ENCODE measurements at regions not wholly inside any gene's neighbourhood (a gene's known extent, or its start where the extent isn't known, plus 50 kb on each side); places are given as distances from the start of the nearest gene placed in this dataset.

DNA sequence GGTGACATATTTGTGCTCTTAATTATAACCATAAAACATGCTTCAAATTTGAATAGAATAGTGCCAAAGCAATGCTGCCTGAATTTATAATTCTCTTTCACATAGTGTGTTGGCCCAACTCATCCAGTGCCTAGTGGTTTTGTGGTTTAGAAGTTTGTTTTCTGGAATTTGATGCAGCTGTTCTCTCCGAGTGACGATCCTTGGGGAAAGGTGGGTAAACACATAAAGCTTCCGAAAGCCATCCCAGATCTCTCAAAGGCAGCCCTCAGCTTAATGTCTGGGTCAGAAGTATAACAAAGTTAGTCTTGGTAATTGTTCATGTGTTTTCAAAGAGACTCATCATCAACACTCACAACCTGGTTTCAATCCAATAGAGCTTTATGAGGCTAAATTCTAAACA, 235.6 kb upstream of the CDH2 start:
- TF ChIP-seq KDM1A (IDR thresholded peaks at IDR 0.05; ENCODE audit: borderline replicate concordance, low read length): no peak
- no peak for TF ChIP-seq CTCF (IDR thresholded peaks at IDR 0.05; ENCODE audit: control extremely low read depth in 1 of 3, insufficient read depth in 1 of 3, low read depth in 1 of 3, low read length in 3 of 3)
- TF ChIP-seq POLR2A (IDR thresholded peaks at IDR 0.05; ENCODE audit: control extremely low read depth in 1 of 2, low read depth in 2 of 2, low read length in 2 of 2): no peak
- no peak for TF ChIP-seq HDAC2 (IDR thresholded peaks at IDR 0.05; ENCODE audit: borderline replicate concordance in 1 of 2, low read depth in 2 of 2, low read length in 2 of 2)
- TF ChIP-seq TAF1 (IDR thresholded peaks at IDR 0.05; ENCODE audit: low read depth, low read length): no peak
- no peak for TF ChIP-seq CBX5 (IDR thresholded peaks at IDR 0.05; ENCODE audit: low read depth, low read length)
- no peak for TF ChIP-seq BRCA1 (IDR thresholded peaks at IDR 0.05; ENCODE audit: low read depth, low read length)
- no peak for TF ChIP-seq EZH2 (IDR thresholded peaks at IDR 0.05; ENCODE audit: low read depth, low read length, severe bottlenecking)
- TF ChIP-seq TEAD4 (IDR thresholded peaks at IDR 0.05; ENCODE audit: low read depth, low read length): no peak
- no peak for TF ChIP-seq SIN3A (conservative IDR thresholded peaks at IDR 0.05 in 1 of 2, IDR thresholded peaks at IDR 0.05 in 1 of 2; ENCODE audit: low read depth in 1 of 2, low read length in 2 of 2)
